Progenitor cell of endocrine pancreas (in vitro differentiated cells): ENCODE measurements at regions not wholly inside any gene's neighbourhood (a gene's known extent, or its start where the extent isn't known, plus 50 kb on each side); places are given as distances from the start of the nearest gene placed in this dataset.

Experiments
- DNase-seq: peaks from one replicate; pipeline ENCODE4 v3.0.0; 2021; ENCODE audit warnings: low spot score; ENCODE audit not compliant: unreplicated experiment
- H3K27ac Mint-ChIP-seq: 2 replicates; pipeline ENCODE4 v1.8.0; 2021; ENCODE audit warnings: mild to moderate bottlenecking, moderate library complexity, mixed read lengths
- H3K27me3 Mint-ChIP-seq: 2 replicates; pipeline ENCODE4 v1.8.0; 2021; ENCODE audit warnings: mixed read lengths
- H3K36me3 Mint-ChIP-seq: 2 replicates; pipeline ENCODE4 v1.8.0; 2022; ENCODE audit warnings: mixed read lengths; ENCODE audit not compliant: insufficient read depth
- H3K4me1 Mint-ChIP-seq: 2 replicates; pipeline ENCODE4 v1.8.0; 2021; ENCODE audit warnings: low read depth, mixed read lengths
- H3K4me3 Mint-ChIP-seq: 2 replicates; pipeline ENCODE4 v1.8.0; 2021; ENCODE audit warnings: low read depth, mild to moderate bottlenecking, moderate library complexity, mixed read lengths
- H3K9me3 Mint-ChIP-seq: 2 replicates; pipeline ENCODE4 v1.8.0; 2021; ENCODE audit warnings: low read depth, mixed read lengths
- TF ChIP-seq, protein P1 (sequence below): fragments of 200-600 bp; sonication (generic); IDR thresholded peaks from one replicate; pipeline ENCODE4 v1.5.0; 2021; ENCODE audit warnings: antibody characterized with exemption, mild to moderate bottlenecking; ENCODE audit not compliant: unreplicated experiment

DNA sequence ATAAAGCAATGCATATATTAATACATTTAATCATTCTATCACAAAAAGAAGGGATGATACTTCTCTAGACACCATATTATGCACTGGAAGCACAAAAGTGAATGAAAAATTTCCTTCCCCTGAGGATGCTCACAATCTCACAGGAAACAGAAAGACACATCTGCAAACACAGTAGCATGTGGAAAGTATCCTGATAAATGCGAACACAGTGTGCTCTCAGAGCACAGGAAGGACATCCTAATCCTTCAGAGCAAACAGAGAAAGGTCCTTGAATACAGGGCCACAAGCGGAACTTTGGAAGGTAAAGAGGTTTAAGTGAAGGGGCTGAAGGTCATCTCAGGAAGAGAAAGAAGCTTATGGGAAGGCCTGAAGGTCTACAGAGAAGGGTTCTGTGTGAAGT is 524.6 kb upstream of the LRRC4C start:
- H3K27ac Mint-ChIP-seq = no peak overlapping the region

DNA sequence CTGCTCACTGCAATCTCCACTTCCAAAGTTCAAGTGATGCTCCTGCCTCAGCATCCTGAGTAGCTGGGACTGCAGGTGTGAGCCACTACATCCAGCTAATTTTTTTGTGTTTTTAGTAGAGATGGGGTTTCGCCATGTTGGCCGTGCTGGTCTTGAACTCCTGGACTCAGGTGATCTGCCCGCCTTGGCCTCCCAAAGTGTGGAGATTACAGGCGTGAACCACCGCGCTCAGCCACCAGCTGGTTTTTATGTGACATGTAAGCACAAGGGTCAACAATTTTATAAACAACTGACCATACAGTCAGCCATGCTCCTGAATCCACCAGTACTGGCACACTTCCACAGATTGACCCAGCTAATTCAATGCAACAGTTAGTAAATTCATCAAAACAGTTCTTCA is 526.3 kb upstream of the LRRC4C start:
- TF ChIP-seq, protein P1, sequence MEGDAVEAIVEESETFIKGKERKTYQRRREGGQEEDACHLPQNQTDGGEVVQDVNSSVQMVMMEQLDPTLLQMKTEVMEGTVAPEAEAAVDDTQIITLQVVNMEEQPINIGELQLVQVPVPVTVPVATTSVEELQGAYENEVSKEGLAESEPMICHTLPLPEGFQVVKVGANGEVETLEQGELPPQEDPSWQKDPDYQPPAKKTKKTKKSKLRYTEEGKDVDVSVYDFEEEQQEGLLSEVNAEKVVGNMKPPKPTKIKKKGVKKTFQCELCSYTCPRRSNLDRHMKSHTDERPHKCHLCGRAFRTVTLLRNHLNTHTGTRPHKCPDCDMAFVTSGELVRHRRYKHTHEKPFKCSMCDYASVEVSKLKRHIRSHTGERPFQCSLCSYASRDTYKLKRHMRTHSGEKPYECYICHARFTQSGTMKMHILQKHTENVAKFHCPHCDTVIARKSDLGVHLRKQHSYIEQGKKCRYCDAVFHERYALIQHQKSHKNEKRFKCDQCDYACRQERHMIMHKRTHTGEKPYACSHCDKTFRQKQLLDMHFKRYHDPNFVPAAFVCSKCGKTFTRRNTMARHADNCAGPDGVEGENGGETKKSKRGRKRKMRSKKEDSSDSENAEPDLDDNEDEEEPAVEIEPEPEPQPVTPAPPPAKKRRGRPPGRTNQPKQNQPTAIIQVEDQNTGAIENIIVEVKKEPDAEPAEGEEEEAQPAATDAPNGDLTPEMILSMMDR = no peak
- peaks cover 5% of the 10 kb centered on the region for H3K4me1 Mint-ChIP-seq
- H3K36me3 Mint-ChIP-seq = no peaks in the 10 kb centered on the region
- no peak for DNase-seq
- no peak overlapping the region for H3K27ac Mint-ChIP-seq
- no peaks in the 10 kb centered on the region for H3K9me3 Mint-ChIP-seq
- no peak overlapping the region for H3K4me3 Mint-ChIP-seq
- no peaks in the 10 kb centered on the region for H3K27me3 Mint-ChIP-seq

More for the DNA sequence above, 524.6 kb upstream of the LRRC4C start:
- Mint-ChIP-seq H3K36me3 (no peaks in the 10 kb centered on the region), H3K9me3 (no peaks in the 10 kb centered on the region), H3K27me3 (no peaks in the 10 kb centered on the region), H3K4me1 (peaks cover 5% of the 10 kb centered on the region), H3K4me3 (no peak overlapping the region)
- TF ChIP-seq, protein P1 = no peak
- DNase-seq = no peak

DNA sequence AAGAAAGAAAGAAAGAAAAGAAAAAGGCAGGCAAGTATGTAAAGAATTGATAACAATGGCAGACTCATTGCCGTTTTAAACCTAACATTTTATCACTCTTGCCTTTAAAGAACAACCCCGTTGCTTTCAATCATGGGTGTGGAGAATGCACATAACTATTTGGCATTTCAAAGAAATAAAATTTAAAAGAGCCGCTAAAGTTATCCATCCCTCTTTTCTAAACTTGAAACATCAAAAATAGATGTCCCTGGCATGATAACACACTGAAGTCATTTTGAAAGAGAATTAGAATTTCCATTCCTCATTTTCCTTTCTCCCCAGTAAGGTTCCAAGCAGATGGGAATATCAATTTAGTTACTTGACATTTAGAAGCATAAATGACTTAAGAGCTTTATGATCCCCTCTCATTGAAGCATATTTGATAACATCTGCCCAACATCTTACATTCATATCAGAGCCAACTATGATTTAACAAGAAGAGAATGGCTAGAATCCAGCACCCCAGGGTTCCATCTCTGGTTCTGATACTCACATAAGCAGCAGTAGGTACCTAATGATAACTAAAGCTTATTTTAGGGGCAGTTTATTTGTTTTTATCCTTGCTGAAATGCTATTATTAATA is 529.6 kb upstream of the LRRC4C start:
- DNase-seq = no peak
- TF ChIP-seq, protein P1 = no peak
- Mint-ChIP-seq H3K9me3 (no peaks in the 10 kb centered on the region), H3K4me1 (peaks cover 2% of the 10 kb centered on the region), H3K27me3 (no peaks in the 10 kb centered on the region), H3K27ac (no peak overlapping the region), H3K4me3 (no peak overlapping the region), H3K36me3 (no peaks in the 10 kb centered on the region)

DNA sequence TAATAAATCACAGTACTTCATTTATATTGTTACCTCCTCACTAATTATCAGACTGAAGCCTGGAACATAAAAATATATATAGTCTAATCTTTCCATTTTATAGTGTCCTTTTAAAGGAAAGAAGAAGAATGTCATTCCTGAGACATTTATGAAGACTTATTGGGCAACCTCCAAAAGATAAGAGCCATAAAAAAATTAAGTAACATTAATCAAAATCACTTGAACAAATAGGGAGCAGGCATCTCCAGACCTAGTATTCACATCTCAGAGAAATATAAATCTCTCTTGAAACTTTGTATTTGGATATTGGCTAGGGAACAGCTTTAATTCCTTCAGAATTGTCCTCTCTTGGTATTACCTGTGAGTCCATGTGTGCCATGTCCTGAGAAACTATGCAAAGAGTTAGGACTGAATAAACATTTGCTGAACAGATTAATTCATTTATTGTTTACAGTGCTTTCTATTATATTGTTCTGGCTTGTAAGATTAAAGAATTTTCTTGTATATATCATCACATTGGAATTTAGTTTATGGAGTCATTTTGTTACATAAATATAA is 530.5 kb upstream of the LRRC4C start:
- no peaks in the 10 kb centered on the region for H3K9me3 Mint-ChIP-seq
- TF ChIP-seq, protein P1 = no peak
- no peak overlapping the region for H3K27ac Mint-ChIP-seq

DNA sequence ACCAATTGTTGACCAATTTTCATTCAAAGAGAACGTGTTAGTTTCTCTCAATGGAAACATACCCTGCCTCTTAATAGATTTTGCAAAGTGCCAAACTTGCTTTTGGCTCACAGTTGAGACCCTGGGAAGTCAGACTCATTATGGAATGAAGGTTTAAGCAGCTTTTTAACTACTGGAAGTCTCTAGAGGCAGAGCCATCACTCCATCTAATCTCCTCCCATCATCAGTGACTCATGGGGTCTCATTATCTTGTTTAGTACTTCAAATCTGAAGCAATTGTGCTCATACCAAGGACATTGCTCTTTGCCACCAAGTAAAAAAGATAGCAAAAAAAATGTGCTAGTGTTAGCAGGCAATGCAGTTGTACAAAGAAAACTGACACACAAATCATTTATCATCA is 537.1 kb upstream of the LRRC4C start:
- no peaks in the 10 kb centered on the region for H3K27me3 Mint-ChIP-seq
- H3K4me1 Mint-ChIP-seq = no peaks in the 10 kb centered on the region
- no peak for DNase-seq
- no peaks in the 10 kb centered on the region for H3K36me3 Mint-ChIP-seq
- TF ChIP-seq, protein P1 = no peak
- no peaks in the 10 kb centered on the region for H3K9me3 Mint-ChIP-seq
- no peak overlapping the region for H3K4me3 Mint-ChIP-seq
- no peak overlapping the region for H3K27ac Mint-ChIP-seq

More for the DNA sequence above, 530.5 kb upstream of the LRRC4C start:
- Mint-ChIP-seq H3K4me3 (no peak overlapping the region), H3K4me1 (no peaks in the 10 kb centered on the region), H3K36me3 (no peaks in the 10 kb centered on the region), H3K27me3 (no peaks in the 10 kb centered on the region)
- DNase-seq = no peak
